NB4 (cell line): ENCODE measurements at regions not wholly inside any gene's neighbourhood (a gene's known extent, or its start where the extent isn't known, plus 50 kb on each side); places are given as distances from the start of the nearest gene placed in this dataset.

Source experiments
- MAX ChIP-seq: IDR thresholded peaks from 2 replicates; pipeline ENCODE4 v1.6.1; 2011; ENCODE audit warnings: low read depth, low read length
- POLR2A ChIP-seq: IDR thresholded peaks from 2 replicates; pipeline ENCODE4 v1.6.1; 2011; ENCODE audit warnings: mild to moderate bottlenecking; ENCODE audit not compliant: insufficient read length; ENCODE audit errors: extremely low read depth
- TF ChIP-seq, protein P1 (sequence below): IDR thresholded peaks from one replicate; pipeline ENCODE4 v1.5.1; 2012; ENCODE audit warnings: low read depth, low read length

- TF ChIP-seq, protein P1, sequence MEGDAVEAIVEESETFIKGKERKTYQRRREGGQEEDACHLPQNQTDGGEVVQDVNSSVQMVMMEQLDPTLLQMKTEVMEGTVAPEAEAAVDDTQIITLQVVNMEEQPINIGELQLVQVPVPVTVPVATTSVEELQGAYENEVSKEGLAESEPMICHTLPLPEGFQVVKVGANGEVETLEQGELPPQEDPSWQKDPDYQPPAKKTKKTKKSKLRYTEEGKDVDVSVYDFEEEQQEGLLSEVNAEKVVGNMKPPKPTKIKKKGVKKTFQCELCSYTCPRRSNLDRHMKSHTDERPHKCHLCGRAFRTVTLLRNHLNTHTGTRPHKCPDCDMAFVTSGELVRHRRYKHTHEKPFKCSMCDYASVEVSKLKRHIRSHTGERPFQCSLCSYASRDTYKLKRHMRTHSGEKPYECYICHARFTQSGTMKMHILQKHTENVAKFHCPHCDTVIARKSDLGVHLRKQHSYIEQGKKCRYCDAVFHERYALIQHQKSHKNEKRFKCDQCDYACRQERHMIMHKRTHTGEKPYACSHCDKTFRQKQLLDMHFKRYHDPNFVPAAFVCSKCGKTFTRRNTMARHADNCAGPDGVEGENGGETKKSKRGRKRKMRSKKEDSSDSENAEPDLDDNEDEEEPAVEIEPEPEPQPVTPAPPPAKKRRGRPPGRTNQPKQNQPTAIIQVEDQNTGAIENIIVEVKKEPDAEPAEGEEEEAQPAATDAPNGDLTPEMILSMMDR: no peak
- TF ChIP-seq POLR2A: no peak
- no peak for TF ChIP-seq MAX
Measured at GRCh38 chr1:79364896-79365295, 358.4 kb upstream of the ADGRL4 start.
